ENCODE measurements at regions not wholly inside any gene's neighbourhood (a gene's known extent, or its start where the extent isn't known, plus 50 kb on each side); places are given as distances from the start of the nearest gene placed in this dataset.

GRCh38 chr11:133699071-133699470 is 146.2 kb downstream of the SPATA19 start:
- TF ChIP-seq GATA3 (IDR thresholded peaks at IDR 0.05; ENCODE audit: low read depth, low read length) (no peak), GATA2 (IDR thresholded peaks at IDR 0.05; ENCODE audit: low read depth, low read length) (no peak)
